ENCODE measurements at regions not wholly inside any gene's neighbourhood (a gene's known extent, or its start where the extent isn't known, plus 50 kb on each side); places are given as distances from the start of the nearest gene placed in this dataset.

GRCh38 chr1:117694543-117694942, 88.7 kb downstream of the TENT5C start:
- no peaks in the 10 kb centered on the region for H3F3A ChIP-seq (ENCODE audit: insufficient read depth, low read length)
- no peaks in the 10 kb centered on the region for H3K9me3 ChIP-seq (ENCODE audit: low read length)
- no peaks in the 10 kb centered on the region for H3K27me3 ChIP-seq (ENCODE audit: insufficient read depth, low read length)
- H3K9me2 ChIP-seq (ENCODE audit: low read depth, low read length): no peaks in the 10 kb centered on the region
- no peak overlapping the region for H3K4me3 ChIP-seq (ENCODE audit: low read depth, low read length, poor library complexity, severe bottlenecking)
- H3K4me1 ChIP-seq (ENCODE audit: insufficient read depth, low read length, severe bottlenecking): no peaks in the 10 kb centered on the region
- H3K36me3 ChIP-seq (ENCODE audit: insufficient read depth, low read length): no peaks in the 10 kb centered on the region
- H3K27ac ChIP-seq (ENCODE audit: low read depth, low read length, poor library complexity, severe bottlenecking): no peak overlapping the region
- TF ChIP-seq CTCF (IDR thresholded peaks at IDR 0.05; ENCODE audit: low read length): no peak
- TF ChIP-seq EZH2 (IDR thresholded peaks at IDR 0.05; ENCODE audit: borderline replicate concordance, low read length): no peak
- no peak overlapping the region for H2AFZ ChIP-seq (ENCODE audit: low read length)
- H3K4me2 ChIP-seq (ENCODE audit: low read length): no peak overlapping the region
- no peak overlapping the region for H3K9ac ChIP-seq (ENCODE audit: low read length)
- no peaks in the 10 kb centered on the region for H3K79me2 ChIP-seq (ENCODE audit: insufficient read depth, low read length)
- H4K20me1 ChIP-seq (ENCODE audit: insufficient read depth, low read length): no peaks in the 10 kb centered on the region

- H2AFZ ChIP-seq (ENCODE audit: low read length): no peak overlapping the region
- no peak overlapping the region for H3K4me3 ChIP-seq (ENCODE audit: low read depth, low read length, poor library complexity, severe bottlenecking)
- no peak overlapping the region for H3K9ac ChIP-seq (ENCODE audit: low read length)
- no peaks in the 10 kb centered on the region for H3K9me3 ChIP-seq (ENCODE audit: low read length)
- no peaks in the 10 kb centered on the region for H3F3A ChIP-seq (ENCODE audit: insufficient read depth, low read length)
- H3K27me3 ChIP-seq (ENCODE audit: insufficient read depth, low read length): no peaks in the 10 kb centered on the region
- no peak overlapping the region for H3K27ac ChIP-seq (ENCODE audit: low read depth, low read length, poor library complexity, severe bottlenecking)
- H3K79me2 ChIP-seq (ENCODE audit: insufficient read depth, low read length): no peaks in the 10 kb centered on the region
- no peaks in the 10 kb centered on the region for H3K4me1 ChIP-seq (ENCODE audit: insufficient read depth, low read length, severe bottlenecking)
- no peaks in the 10 kb centered on the region for H4K20me1 ChIP-seq (ENCODE audit: insufficient read depth, low read length)
- H3K4me2 ChIP-seq (ENCODE audit: low read length): no peak overlapping the region
- H3K36me3 ChIP-seq (ENCODE audit: insufficient read depth, low read length): no peaks in the 10 kb centered on the region
- no peaks in the 10 kb centered on the region for H3K9me2 ChIP-seq (ENCODE audit: low read depth, low read length)
- TF ChIP-seq EZH2 (IDR thresholded peaks at IDR 0.05; ENCODE audit: borderline replicate concordance, low read length) (no peak), CTCF (IDR thresholded peaks at IDR 0.05; ENCODE audit: low read length) (no peak)
Measured at GRCh38 chr1:117695796-117696490, 90.1 kb downstream of the TENT5C start.

- TF ChIP-seq EZH2 (IDR thresholded peaks at IDR 0.05; ENCODE audit: borderline replicate concordance, low read length): no peak
- no peak for TF ChIP-seq CTCF (IDR thresholded peaks at IDR 0.05; ENCODE audit: low read length)
- Histone ChIP-seq H3F3A (ENCODE audit: insufficient read depth, low read length) (no peaks in the 10 kb centered on the region), H3K79me2 (ENCODE audit: insufficient read depth, low read length) (no peaks in the 10 kb centered on the region), H3K36me3 (ENCODE audit: insufficient read depth, low read length) (no peaks in the 10 kb centered on the region), H4K20me1 (ENCODE audit: insufficient read depth, low read length) (no peaks in the 10 kb centered on the region), H3K9me2 (ENCODE audit: low read depth, low read length) (no peaks in the 10 kb centered on the region), H3K27me3 (ENCODE audit: insufficient read depth, low read length) (no peaks in the 10 kb centered on the region), H3K4me2 (ENCODE audit: low read length) (no peak overlapping the region), H3K27ac (ENCODE audit: low read depth, low read length, poor library complexity, severe bottlenecking) (no peak overlapping the region), H3K4me3 (ENCODE audit: low read depth, low read length, poor library complexity, severe bottlenecking) (no peak overlapping the region), H3K9me3 (ENCODE audit: low read length) (no peaks in the 10 kb centered on the region), H2AFZ (ENCODE audit: low read length) (no peak overlapping the region), H3K9ac (ENCODE audit: low read length) (no peak overlapping the region), H3K4me1 (ENCODE audit: insufficient read depth, low read length, severe bottlenecking) (no peaks in the 10 kb centered on the region)
Measured at GRCh38 chr1:117696561-117696960, 90.7 kb downstream of the TENT5C start.
